ENCODE measurements at regions not wholly inside any gene's neighbourhood (a gene's known extent, or its start where the extent isn't known, plus 50 kb on each side); places are given as distances from the start of the nearest gene placed in this dataset.

DNA sequence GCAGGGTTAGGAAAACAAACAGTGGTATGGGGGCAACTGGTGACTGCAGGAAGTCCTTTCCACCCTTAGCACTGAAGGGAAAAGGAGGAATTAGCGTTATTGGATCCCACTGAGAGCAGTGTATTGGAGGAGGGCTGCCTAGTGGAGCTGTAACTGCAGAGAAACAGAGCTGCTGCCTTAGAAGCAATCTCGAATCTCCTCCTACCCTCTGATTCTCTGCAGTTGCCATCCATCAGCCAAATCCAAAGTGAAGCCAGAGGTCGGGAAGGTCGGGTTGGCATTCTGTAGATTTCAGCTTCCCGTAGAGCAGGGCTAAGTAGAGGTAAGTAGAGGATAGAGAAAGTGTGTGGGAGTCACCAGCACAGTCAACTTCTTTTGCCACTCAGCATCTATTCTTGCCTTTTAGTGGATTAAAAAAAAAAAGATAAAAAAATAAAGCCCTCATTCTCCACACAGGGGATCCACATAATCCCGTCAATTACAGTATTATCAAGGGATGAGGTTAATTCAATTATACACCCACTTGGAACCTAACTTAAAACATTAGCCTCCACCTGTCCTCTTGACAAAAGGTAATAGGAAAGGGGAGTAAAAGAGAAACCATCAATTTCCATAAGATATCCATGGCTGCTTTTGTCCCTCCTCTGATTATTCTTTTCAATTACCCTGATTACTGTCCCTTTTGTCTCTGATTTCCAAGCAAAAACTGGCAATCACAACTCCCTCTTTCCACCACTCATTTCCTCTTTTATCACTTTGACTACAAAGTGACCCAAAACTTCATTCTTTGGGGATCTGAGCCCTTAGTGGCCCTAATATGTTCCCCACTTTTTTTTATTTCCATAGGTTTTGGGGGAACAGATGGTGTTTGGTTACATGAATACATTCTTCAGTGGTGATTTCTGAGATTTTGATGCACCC, 234.7 kb downstream of the RBM26 start:
- intact Hi-C loops (cut with micrococcal nuclease; ENCODE audit: unreplicated experiment), result no loop called here
- DNase-seq (ENCODE audit: low read depth, low spot score) (no peak), ATAC-seq (no peak)
- BruUV-seq (replicated peaks), result no TSS peak
- TF ChIP-seq REST (IDR thresholded peaks at IDR 0.05; ENCODE audit: insufficient read depth in 1 of 2, low read depth in 2 of 2, low read length in 1 of 2) (no peak), POLR2AphosphoS5 (IDR thresholded peaks at IDR 0.05; ENCODE audit: low read depth, low read length) (no peak), SIN3A (IDR thresholded peaks at IDR 0.05; ENCODE audit: borderline replicate concordance, insufficient read depth, low read depth, low read length) (no peak), TCF7L2 (IDR thresholded peaks at IDR 0.05; ENCODE audit: low read depth, low read length) (no peak)
- TF ChIP-seq, protein P1, sequence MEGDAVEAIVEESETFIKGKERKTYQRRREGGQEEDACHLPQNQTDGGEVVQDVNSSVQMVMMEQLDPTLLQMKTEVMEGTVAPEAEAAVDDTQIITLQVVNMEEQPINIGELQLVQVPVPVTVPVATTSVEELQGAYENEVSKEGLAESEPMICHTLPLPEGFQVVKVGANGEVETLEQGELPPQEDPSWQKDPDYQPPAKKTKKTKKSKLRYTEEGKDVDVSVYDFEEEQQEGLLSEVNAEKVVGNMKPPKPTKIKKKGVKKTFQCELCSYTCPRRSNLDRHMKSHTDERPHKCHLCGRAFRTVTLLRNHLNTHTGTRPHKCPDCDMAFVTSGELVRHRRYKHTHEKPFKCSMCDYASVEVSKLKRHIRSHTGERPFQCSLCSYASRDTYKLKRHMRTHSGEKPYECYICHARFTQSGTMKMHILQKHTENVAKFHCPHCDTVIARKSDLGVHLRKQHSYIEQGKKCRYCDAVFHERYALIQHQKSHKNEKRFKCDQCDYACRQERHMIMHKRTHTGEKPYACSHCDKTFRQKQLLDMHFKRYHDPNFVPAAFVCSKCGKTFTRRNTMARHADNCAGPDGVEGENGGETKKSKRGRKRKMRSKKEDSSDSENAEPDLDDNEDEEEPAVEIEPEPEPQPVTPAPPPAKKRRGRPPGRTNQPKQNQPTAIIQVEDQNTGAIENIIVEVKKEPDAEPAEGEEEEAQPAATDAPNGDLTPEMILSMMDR (IDR thresholded peaks at IDR 0.05), result no peak
- H3K4me1 ChIP-seq (ENCODE audit: control insufficient read depth, insufficient read depth, low read length), result no peaks in the 10 kb centered on the region
- H3K27ac ChIP-seq (ENCODE audit: low read length), result no peak overlapping the region
- no peaks in the 10 kb centered on the region for H3K36me3 ChIP-seq (ENCODE audit: control insufficient read depth, insufficient read depth, low read length)
- no peaks in the 10 kb centered on the region for H3K9me3 ChIP-seq (ENCODE audit: control insufficient read depth, insufficient read depth, low read depth, low read length)
- H3K4me3 ChIP-seq (ENCODE audit: low read depth in 2 of 2, low read length in 2 of 2), result no peak overlapping the region
- no peaks in the 10 kb centered on the region for H3K27me3 ChIP-seq (ENCODE audit: control insufficient read depth, insufficient read depth, low read length)
- in situ Hi-C loops (cut with HindIII; ENCODE audit: low pct_unique_long_range_greater_than_20kb, low sequenced_read_pairs), result no loop called here
- ChIA-PET CTCF (no interaction called here), POLR2A (no interaction called here)

DNA sequence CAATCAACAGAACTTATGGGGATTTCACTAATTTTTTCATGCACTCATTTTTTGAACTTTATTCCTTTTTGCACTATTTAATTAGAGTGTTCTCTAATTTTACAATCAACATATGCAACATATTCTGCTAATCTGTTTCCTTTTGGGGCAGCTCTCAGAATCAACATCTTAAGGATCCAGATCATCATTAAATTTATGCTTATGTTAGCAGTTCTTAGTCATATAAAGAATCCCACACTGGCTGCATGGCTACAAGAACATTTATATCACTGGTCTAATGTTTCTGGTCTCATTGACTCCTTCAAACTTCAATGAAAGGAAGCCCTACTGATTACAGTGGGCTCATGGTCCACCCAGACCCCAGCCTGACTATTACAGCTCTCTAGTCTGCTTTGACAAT, 245.2 kb downstream of the RBM26 start:
- ATAC-seq (no peak), DNase-seq (ENCODE audit: low read depth, low spot score) (no peak)
- intact Hi-C loops (cut with micrococcal nuclease; ENCODE audit: unreplicated experiment) (no loop called here), in situ Hi-C loops (cut with HindIII; ENCODE audit: low pct_unique_long_range_greater_than_20kb, low sequenced_read_pairs) (no loop called here)
- H3K27ac ChIP-seq (ENCODE audit: low read length), result no peak overlapping the region
- BruUV-seq (replicated peaks), result no TSS peak
- POLR2A ChIA-PET, result no interaction called here
- H3K4me1 ChIP-seq (ENCODE audit: control insufficient read depth, insufficient read depth, low read length), result no peaks in the 10 kb centered on the region
- CTCF ChIA-PET, result no interaction called here
- TF ChIP-seq POLR2AphosphoS5 (IDR thresholded peaks at IDR 0.05; ENCODE audit: low read depth, low read length), result no peak
- no peak for TF ChIP-seq SIN3A (IDR thresholded peaks at IDR 0.05; ENCODE audit: borderline replicate concordance, insufficient read depth, low read depth, low read length)
- TF ChIP-seq, protein P1 (IDR thresholded peaks at IDR 0.05), result no peak
- no peak for TF ChIP-seq TCF7L2 (IDR thresholded peaks at IDR 0.05; ENCODE audit: low read depth, low read length)
- no peaks in the 10 kb centered on the region for H3K27me3 ChIP-seq (ENCODE audit: control insufficient read depth, insufficient read depth, low read length)
- H3K9me3 ChIP-seq (ENCODE audit: control insufficient read depth, insufficient read depth, low read depth, low read length), result no peaks in the 10 kb centered on the region
- H3K4me3 ChIP-seq (ENCODE audit: low read depth in 2 of 2, low read length in 2 of 2), result no peak overlapping the region
- no peaks in the 10 kb centered on the region; the same call in 1 of the 2 replicates for H3K36me3 ChIP-seq (ENCODE audit: control insufficient read depth, insufficient read depth, low read length)

All from Panc1 (cell line).